Activated CD8-positive, alpha-beta T cell treated with anti-CD3 and anti-CD28 coated beads, Interleukin-2, amount 10 ng/mL, durations not matched to agents 7 days and 5 days (primary cell): ENCODE measurements at regions not wholly inside any gene's neighbourhood (a gene's known extent, or its start where the extent isn't known, plus 50 kb on each side); places are given as distances from the start of the nearest gene placed in this dataset.
A peak's percentile ranks its signal among the peaks of the same experiment; 100 is the strongest.
"Not testable (repeated sequence)": the region's sequence is repeated elsewhere in the genome, so short reads cannot be mapped to it uniquely, and the experiment has no call there.

Source experiments
- ATAC-seq: fragments of 150-1000 bp; cut with Tn5 transposase; one replicate; pipeline ENCODE4 v1.10.0; 2021; ENCODE audit warnings: moderate library complexity
- CTCF ChIA-PET: fragments of 350-600 bp; sonication (Branson Sonifier 250); formaldehyde crosslinking; loops from one replicate; lab custom pipeline; 2021; ENCODE audit warnings: antibody characterized with exemption; lab: Charles Lee
- POLR2A ChIA-PET: fragments of 350-600 bp; sonication (Branson Sonifier 250); formaldehyde crosslinking; loops from one replicate; lab custom pipeline; 2021; ENCODE audit warnings: antibody characterized with exemption; lab: Charles Lee
- DNase-seq: peaks from one replicate; pipeline ENCODE4 v3.0.0-alpha.2; 2020
- H3K27ac Mint-ChIP-seq: one replicate; pipeline ENCODE4 v1.8.0; 2021; ENCODE audit warnings: mild to moderate bottlenecking, mixed read lengths
- H3K27me3 Mint-ChIP-seq: one replicate; pipeline ENCODE4 v1.8.0; 2021; ENCODE audit warnings: low read depth, mixed read lengths
- H3K36me3 Mint-ChIP-seq: one replicate; pipeline ENCODE4 v1.8.0; 2021; ENCODE audit warnings: low read depth, mixed read lengths
- H3K4me1 Mint-ChIP-seq: one replicate; pipeline ENCODE4 v1.8.0; 2021; ENCODE audit warnings: low read depth, mixed read lengths
- H3K4me3 Mint-ChIP-seq: one replicate; pipeline ENCODE4 v1.8.0; 2021; ENCODE audit warnings: mild to moderate bottlenecking, mixed read lengths
- H3K9me3 Mint-ChIP-seq: one replicate; pipeline ENCODE4 v1.8.0; 2022; ENCODE audit warnings: mixed read lengths; ENCODE audit not compliant: insufficient read depth

GRCh38 chr1:110260194-110260593 lies 50.1 kb downstream of the KCNC4 start:
- Mint-ChIP-seq H3K27ac (no peak overlapping the region), H3K36me3 (no peaks in the 10 kb centered on the region), H3K9me3 (no peaks in the 10 kb centered on the region), H3K27me3 (peaks cover 7% of the 10 kb centered on the region), H3K4me3 (no peak overlapping the region), H3K4me1 (peaks cover under 1% of the 10 kb centered on the region)
- POLR2A ChIA-PET = no interaction called here
- ATAC-seq (no peak), DNase-seq (no peak)
- CTCF ChIA-PET = interaction anchor here (1.3 kb wide), 1 partner anchor 9 kb away, joined by 3 read pairs; no protein-coding TSS in a partner anchor

DNA sequence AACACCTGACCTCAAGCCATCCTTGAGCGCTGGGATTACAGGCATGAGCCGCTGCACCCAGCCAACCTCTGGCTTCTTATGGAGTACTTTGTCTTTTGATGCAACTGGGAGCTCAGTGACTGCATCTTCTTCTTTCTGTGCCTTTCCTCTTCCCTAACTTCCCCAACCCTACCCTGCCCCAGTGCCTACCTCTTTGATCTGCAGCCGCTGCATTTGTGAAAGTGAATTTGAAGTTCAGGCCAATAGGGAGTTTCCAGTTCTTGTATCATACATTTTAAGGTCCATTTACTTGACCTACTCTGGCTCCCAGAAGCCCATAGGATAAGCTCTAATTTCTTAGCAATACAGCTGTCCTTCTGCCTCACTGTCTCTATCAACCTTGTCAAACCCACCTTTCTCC lies 52.2 kb downstream of the KCNC4 start:
- no peak overlapping the region for H3K27ac Mint-ChIP-seq
- H3K4me1 Mint-ChIP-seq = no peaks in the 10 kb centered on the region
- ChIA-PET POLR2A (no interaction called here), CTCF (interaction anchor here (0.8 to 3.0 kb wide), 4 partner anchors 47 to 198 kb away, joined by 3 to 21 read pairs (median 4); partner anchors contain the start of gene KCNC4)
- no peaks in the 10 kb centered on the region for H3K36me3 Mint-ChIP-seq
- no peaks in the 10 kb centered on the region for H3K9me3 Mint-ChIP-seq
- H3K27me3 Mint-ChIP-seq = peaks cover 3% of the 10 kb centered on the region
- H3K4me3 Mint-ChIP-seq = no peak overlapping the region
- DNase-seq (no peak), ATAC-seq (no peak)

- Mint-ChIP-seq H3K4me1 (no peaks in the 10 kb centered on the region), H3K27me3 (peaks cover 5% of the 10 kb centered on the region), H3K9me3 (no peaks in the 10 kb centered on the region), H3K36me3 (no peaks in the 10 kb centered on the region), H3K27ac (no peak overlapping the region), H3K4me3 (no peak overlapping the region)
- ATAC-seq (peak; percentile 69), DNase-seq (peak; percentile 36)
- POLR2A ChIA-PET = no interaction called here
- CTCF ChIA-PET = interaction anchor here (1.0 to 3.0 kb wide), 4 partner anchors 48 to 197 kb away, joined by 4 to 21 read pairs (median 5); partner anchors contain the start of gene KCNC4
These were observed 52.9 kb downstream of the KCNC4 start for GRCh38 chr1:110262846-110263631.

DNA sequence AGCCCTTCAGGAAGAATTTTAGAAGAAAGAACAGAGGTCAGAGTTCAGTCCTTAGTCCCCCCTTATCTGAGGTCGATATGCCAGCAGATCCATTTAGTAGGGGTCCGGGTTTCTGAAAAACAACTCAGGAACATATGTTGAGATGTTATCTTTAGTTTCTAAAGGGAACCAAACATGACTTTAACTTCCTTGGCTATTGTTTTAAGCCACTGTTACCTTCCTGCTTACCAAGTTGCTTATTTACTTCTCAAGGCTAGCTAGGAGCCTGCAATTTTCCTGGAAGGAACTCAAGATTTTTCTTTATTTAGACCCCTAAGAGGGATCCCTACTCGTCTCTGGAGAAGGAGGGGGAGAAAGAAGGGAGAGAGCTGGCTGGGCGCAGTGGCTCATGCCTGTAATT lies 54.3 kb downstream of the KCNC4 start:
- Mint-ChIP-seq H3K27me3 (peaks cover 5% of the 10 kb centered on the region), H3K4me3 (no peak overlapping the region), H3K9me3 (no peaks in the 10 kb centered on the region), H3K27ac (no peak overlapping the region), H3K36me3 (no peaks in the 10 kb centered on the region), H3K4me1 (no peaks in the 10 kb centered on the region)
- ChIA-PET POLR2A (no interaction called here), CTCF (interaction anchor here (2.0 to 3.0 kb wide), 2 partner anchors 56 to 63 kb away, joined by 5 to 21 read pairs; partner anchors contain the start of gene KCNC4)
- DNase-seq (no peak), ATAC-seq (no peak)

- Mint-ChIP-seq H3K27me3 (peaks cover 5% of the 10 kb centered on the region), H3K27ac (no peak overlapping the region), H3K9me3 (no peaks in the 10 kb centered on the region), H3K4me1 (no peaks in the 10 kb centered on the region), H3K4me3 (no peak overlapping the region), H3K36me3 (no peaks in the 10 kb centered on the region)
- DNase-seq = no peak
- ATAC-seq = no peak
- ChIA-PET POLR2A (no interaction called here), CTCF (no interaction called here)
These were observed 55.1 kb downstream of the KCNC4 start for GRCh38 chr1:110265186-110265585.

DNA sequence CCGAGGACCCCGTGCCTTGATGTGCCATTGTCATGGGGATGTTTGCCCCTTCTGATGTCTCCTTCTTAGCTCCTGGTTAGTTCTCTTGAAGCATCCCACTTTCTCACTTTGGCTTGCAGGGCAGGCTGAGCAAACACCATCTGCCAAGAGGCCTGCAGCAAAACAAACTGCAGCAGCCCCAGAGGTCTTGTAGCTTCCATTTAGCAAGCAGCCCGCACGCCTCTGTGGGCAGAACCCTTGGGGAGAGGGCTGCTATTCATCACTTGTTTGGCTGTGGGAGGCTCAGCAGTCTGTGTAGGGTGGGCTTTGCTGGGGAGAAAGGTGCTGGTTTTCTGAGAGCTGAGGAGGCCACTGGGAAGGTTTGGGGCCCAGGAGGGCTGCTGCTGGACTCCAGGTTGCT lies 56.7 kb downstream of the KCNC4 start:
- no peak for ATAC-seq
- no peak for DNase-seq
- Mint-ChIP-seq H3K27ac (no peak overlapping the region), H3K36me3 (no peaks in the 10 kb centered on the region), H3K4me3 (no peak overlapping the region), H3K27me3 (peaks cover 3% of the 10 kb centered on the region), H3K9me3 (no peaks in the 10 kb centered on the region), H3K4me1 (no peaks in the 10 kb centered on the region)
- POLR2A ChIA-PET = no interaction called here
- CTCF ChIA-PET = interaction anchor here (1.0 kb wide), 1 partner anchor 59 kb away, joined by 4 read pairs; no protein-coding TSS in a partner anchor

GRCh38 chr1:110267260-110267659 lies 57.1 kb downstream of the KCNC4 start:
- POLR2A ChIA-PET = no interaction called here
- H3K4me1 Mint-ChIP-seq = no peaks in the 10 kb centered on the region
- ATAC-seq (no peak), DNase-seq (no peak)
- H3K27ac Mint-ChIP-seq = no peak overlapping the region
- H3K27me3 Mint-ChIP-seq = peaks cover 3% of the 10 kb centered on the region
- H3K4me3 Mint-ChIP-seq = no peak overlapping the region
- no peaks in the 10 kb centered on the region for H3K36me3 Mint-ChIP-seq
- CTCF ChIA-PET = no interaction called here
- no peaks in the 10 kb centered on the region for H3K9me3 Mint-ChIP-seq

- H3K36me3 Mint-ChIP-seq = no peaks in the 10 kb centered on the region
- no peak overlapping the region for H3K27ac Mint-ChIP-seq
- H3K4me3 Mint-ChIP-seq = no peak overlapping the region
- ATAC-seq (no peak), DNase-seq (no peak)
- POLR2A ChIA-PET = no interaction called here
- no peaks in the 10 kb centered on the region for H3K4me1 Mint-ChIP-seq
- CTCF ChIA-PET = interaction anchor here (1.4 to 2.3 kb wide), 2 partner anchors 41 to 188 kb away, joined by 3 to 8 read pairs; no protein-coding TSS in a partner anchor
- peaks cover 12% of the 10 kb centered on the region for H3K27me3 Mint-ChIP-seq
- H3K9me3 Mint-ChIP-seq = no peaks in the 10 kb centered on the region
These were observed 61.9 kb downstream of the KCNC4 start for GRCh38 chr1:110272045-110272444.

DNA sequence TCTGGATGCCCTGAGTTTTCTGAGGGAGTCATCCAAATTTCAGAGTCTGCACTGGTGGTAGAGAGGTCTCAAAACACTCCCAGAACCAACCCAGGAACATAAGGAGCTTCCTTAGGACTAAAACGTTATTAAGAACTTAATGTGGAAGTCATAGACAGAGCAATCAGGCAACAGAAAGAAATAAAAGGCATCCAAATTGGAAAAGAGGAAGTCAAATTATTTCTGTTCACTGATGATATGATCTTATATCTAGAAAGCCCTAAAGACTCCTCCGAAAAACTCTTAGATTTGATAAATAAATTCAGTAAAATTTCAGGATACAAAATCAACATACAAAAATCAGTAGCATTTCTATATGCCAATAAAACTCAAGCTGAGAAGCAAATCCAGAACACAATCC lies 63.7 kb downstream of the KCNC4 start:
- H3K27me3 Mint-ChIP-seq = peaks cover 11% of the 10 kb centered on the region
- H3K9me3 Mint-ChIP-seq, DNase-seq, H3K27ac Mint-ChIP-seq, POLR2A ChIA-PET, H3K4me3 Mint-ChIP-seq, ATAC-seq, H3K4me1 Mint-ChIP-seq, H3K36me3 Mint-ChIP-seq: not testable (repeated sequence)
- CTCF ChIA-PET = interaction anchor here (0.9 to 1.0 kb wide), 2 partner anchors 62 to 66 kb away, joined by 3 read pairs; no protein-coding TSS in a partner anchor

- Mint-ChIP-seq H3K27me3 (peaks cover 4% of the 10 kb centered on the region), H3K27ac (no peak overlapping the region), H3K4me3 (no peak overlapping the region), H3K36me3 (no peaks in the 10 kb centered on the region), H3K9me3 (no peaks in the 10 kb centered on the region), H3K4me1 (no peaks in the 10 kb centered on the region)
- DNase-seq = no peak
- POLR2A ChIA-PET = no interaction called here
- no peak for ATAC-seq
- CTCF ChIA-PET = interaction anchor here (0.8 to 1.7 kb wide), 4 partner anchors 23 to 180 kb away, joined by 3 to 4 read pairs (median 4); no protein-coding TSS in a partner anchor
These were observed 59.1 kb upstream of the RBM15 start for GRCh38 chr1:110280126-110280525.

- H3K27ac Mint-ChIP-seq = no peak overlapping the region
- POLR2A ChIA-PET = interaction anchor here (0.8 kb wide), 1 partner anchor 57 kb away, joined by 3 read pairs; no protein-coding TSS in a partner anchor
- CTCF ChIA-PET = interaction anchor here (1.6 kb wide), 1 partner anchor 179 kb away, joined by 4 read pairs; no protein-coding TSS in a partner anchor
- no peaks in the 10 kb centered on the region for H3K4me1 Mint-ChIP-seq
- ATAC-seq = no peak
- no peaks in the 10 kb centered on the region for H3K36me3 Mint-ChIP-seq
- peaks cover 4% of the 10 kb centered on the region for H3K27me3 Mint-ChIP-seq
- no peak for DNase-seq
- no peaks in the 10 kb centered on the region for H3K9me3 Mint-ChIP-seq
- H3K4me3 Mint-ChIP-seq = no peak overlapping the region
These were observed 58.4 kb upstream of the RBM15 start for GRCh38 chr1:110280804-110281203.
